ENCODE measurements at regions not wholly inside any gene's neighbourhood (a gene's known extent, or its start where the extent isn't known, plus 50 kb on each side); places are given as distances from the start of the nearest gene placed in this dataset.

DNA sequence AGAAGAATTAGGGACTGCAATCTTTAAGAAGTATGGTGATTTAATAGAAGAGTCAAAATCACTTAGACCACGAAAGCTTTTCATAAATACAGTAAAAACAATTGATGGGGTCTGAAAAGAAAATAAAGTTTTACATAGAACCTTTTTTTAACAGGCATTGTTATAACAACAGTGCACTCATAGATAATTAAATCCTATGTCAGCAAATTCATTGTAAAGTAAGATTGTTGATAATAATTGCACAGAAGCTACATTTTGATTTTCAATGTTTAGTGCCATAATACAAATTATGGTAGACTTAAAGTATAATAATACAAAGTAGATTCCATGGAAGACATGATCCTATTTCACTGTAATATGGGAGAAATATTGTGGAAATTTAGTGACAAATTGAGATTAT, 130.7 kb upstream of the FSIP2 start:
- intact Hi-C loops (cut with DNase I), result no loop called here
- Histone ChIP-seq H3K4me1 (no peaks in the 10 kb centered on the region), H3K27me3 (no peaks in the 10 kb centered on the region), H3K4me3 (no peak overlapping the region), H3K9me3 (no peaks in the 10 kb centered on the region), H3K27ac (no peak overlapping the region), H3K36me3 (no peaks in the 10 kb centered on the region)
- no peak for TF ChIP-seq POLR2A (IDR thresholded peaks at IDR 0.05)
- TF ChIP-seq, protein P1, sequence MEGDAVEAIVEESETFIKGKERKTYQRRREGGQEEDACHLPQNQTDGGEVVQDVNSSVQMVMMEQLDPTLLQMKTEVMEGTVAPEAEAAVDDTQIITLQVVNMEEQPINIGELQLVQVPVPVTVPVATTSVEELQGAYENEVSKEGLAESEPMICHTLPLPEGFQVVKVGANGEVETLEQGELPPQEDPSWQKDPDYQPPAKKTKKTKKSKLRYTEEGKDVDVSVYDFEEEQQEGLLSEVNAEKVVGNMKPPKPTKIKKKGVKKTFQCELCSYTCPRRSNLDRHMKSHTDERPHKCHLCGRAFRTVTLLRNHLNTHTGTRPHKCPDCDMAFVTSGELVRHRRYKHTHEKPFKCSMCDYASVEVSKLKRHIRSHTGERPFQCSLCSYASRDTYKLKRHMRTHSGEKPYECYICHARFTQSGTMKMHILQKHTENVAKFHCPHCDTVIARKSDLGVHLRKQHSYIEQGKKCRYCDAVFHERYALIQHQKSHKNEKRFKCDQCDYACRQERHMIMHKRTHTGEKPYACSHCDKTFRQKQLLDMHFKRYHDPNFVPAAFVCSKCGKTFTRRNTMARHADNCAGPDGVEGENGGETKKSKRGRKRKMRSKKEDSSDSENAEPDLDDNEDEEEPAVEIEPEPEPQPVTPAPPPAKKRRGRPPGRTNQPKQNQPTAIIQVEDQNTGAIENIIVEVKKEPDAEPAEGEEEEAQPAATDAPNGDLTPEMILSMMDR (IDR thresholded peaks at IDR 0.05), result no peak
- no peak for DNase-seq
- WGBS, 2 donors, result 44 to 48% methylated on average over 1 of the region's 1 CpG

DNA sequence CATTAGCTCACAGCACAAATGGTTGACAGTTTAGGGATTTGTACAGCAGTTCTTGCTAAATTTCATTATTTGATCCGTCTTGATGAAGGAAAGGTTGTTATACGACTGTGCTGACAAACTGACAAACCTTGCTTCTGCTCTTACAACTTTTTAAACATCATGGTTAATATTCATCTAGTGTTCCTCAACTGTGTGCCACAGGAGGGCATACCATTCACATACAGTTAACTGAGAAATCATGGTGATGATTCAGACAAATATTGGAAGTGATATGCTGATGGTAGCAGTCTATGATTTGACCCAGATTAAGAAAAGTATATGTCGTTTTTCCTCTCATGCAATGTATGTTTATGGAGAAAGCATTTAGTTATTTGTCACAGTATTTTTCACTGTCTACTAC, 129.8 kb upstream of the FSIP2 start:
- no peaks in the 10 kb centered on the region for H3K4me1 ChIP-seq
- DNase-seq, result no peak
- intact Hi-C loops (cut with DNase I), result no loop called here
- TF ChIP-seq POLR2A (IDR thresholded peaks at IDR 0.05), result no peak
- TF ChIP-seq, protein P1 (IDR thresholded peaks at IDR 0.05), result no peak
- no peak overlapping the region for H3K4me3 ChIP-seq
- no peaks in the 10 kb centered on the region for H3K27me3 ChIP-seq
- no peaks in the 10 kb centered on the region for H3K36me3 ChIP-seq
- H3K9me3 ChIP-seq, result no peaks in the 10 kb centered on the region
- no peak overlapping the region for H3K27ac ChIP-seq
- 53 to 60% methylated on average over 3 of the region's 3 CpGs for WGBS, 2 donors

DNA sequence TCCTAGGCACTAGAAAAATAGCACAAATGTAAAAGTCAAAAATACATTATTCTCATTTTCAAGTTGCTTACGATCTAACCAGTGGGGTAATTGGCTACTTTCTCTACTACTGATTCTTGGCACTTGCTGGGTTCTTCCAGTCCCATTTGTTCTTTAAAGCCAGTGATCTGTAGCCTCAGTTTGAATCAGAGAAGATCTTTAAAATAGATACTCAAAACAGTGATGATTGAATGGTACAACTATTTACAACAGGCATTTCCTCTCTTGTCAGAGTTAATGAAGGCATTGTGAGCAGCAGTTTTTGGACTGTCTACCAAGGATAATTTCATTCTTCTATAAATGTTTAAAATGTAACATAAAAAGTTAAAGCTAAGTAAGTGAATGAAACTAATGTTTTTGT, 128.3 kb upstream of the FSIP2 start:
- Histone ChIP-seq H3K4me3 (no peak overlapping the region), H3K9me3 (no peaks in the 10 kb centered on the region), H3K36me3 (no peaks in the 10 kb centered on the region), H3K4me1 (no peaks in the 10 kb centered on the region), H3K27me3 (no peaks in the 10 kb centered on the region), H3K27ac (no peak overlapping the region)
- TF ChIP-seq, protein P1 (IDR thresholded peaks at IDR 0.05), result no peak
- no peak for TF ChIP-seq POLR2A (IDR thresholded peaks at IDR 0.05)
- intact Hi-C loops (cut with DNase I), result no loop called here
- DNase-seq, result no peak
- 63 to 88% methylated on average over 1 of the region's 1 CpG for WGBS, 2 donors

DNA sequence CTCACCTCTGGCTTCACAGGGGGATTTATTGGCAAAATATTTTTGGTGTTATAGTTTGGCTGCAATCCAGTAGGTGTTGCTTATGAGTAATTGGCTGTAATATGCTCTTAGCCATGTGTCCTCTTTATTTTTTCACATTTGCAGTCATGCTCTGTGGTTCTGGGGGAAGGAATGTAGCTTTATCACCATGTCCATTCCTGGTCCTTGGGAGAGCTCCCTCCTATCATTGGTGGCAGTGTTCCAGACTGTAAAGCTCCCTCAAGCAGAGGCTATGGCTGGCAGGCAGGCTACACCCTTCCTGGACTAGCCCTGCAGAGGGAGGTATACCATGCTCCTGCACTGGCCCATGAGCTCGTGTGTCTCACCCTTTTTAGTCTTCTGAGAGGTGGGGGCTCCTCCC, 120.0 kb upstream of the FSIP2 start:
- Histone ChIP-seq H3K27ac (no peak overlapping the region), H3K36me3 (no peaks in the 10 kb centered on the region), H3K27me3 (no peaks in the 10 kb centered on the region), H3K9me3 (no peaks in the 10 kb centered on the region), H3K4me3 (no peak overlapping the region), H3K4me1 (no peaks in the 10 kb centered on the region)
- DNase-seq, result no peak
- intact Hi-C loops (cut with DNase I), result no loop called here
- WGBS, 2 donors, result 25 to 40% methylated on average over 1 of the region's 1 CpG
- no peak for TF ChIP-seq POLR2A (IDR thresholded peaks at IDR 0.05)
- TF ChIP-seq, protein P1 (IDR thresholded peaks at IDR 0.05), result no peak

DNA sequence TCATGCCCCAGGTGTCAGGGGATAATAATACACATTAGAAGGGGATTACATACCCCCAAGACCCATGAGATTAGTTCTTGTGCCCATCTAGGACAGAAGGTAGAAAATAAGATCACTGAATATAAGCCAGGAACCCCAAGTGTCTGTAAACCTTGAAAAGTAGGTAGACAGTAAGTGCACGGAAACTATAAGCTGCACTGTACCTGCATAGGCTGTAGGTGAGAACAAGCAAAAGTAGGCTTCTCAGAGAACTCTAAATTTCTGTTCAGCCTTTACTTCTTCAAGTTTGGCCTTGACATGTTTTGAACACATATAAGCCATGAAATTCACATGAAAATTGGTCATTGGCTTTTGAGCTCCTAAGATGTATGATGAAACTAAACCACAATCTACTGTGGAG, 113.0 kb upstream of the FSIP2 start:
- TF ChIP-seq, protein P1 (IDR thresholded peaks at IDR 0.05), result no peak
- no peak for TF ChIP-seq POLR2A (IDR thresholded peaks at IDR 0.05)
- H3K9me3 ChIP-seq, result no peaks in the 10 kb centered on the region
- intact Hi-C loops (cut with DNase I), result no loop called here
- no peak overlapping the region for H3K4me3 ChIP-seq
- no peaks in the 10 kb centered on the region for H3K27me3 ChIP-seq
- H3K27ac ChIP-seq, result no peak overlapping the region
- no peaks in the 10 kb centered on the region for H3K36me3 ChIP-seq
- 91 to 92% methylated on average over 1 of the region's 1 CpG for WGBS, 2 donors
- no peak for DNase-seq
- H3K4me1 ChIP-seq, result no peaks in the 10 kb centered on the region

All from esophagus squamous epithelium (tissue), 5 donors.